ENCODE measurements at regions not wholly inside any gene's neighbourhood (a gene's known extent, or its start where the extent isn't known, plus 50 kb on each side); places are given as distances from the start of the nearest gene placed in this dataset.

GRCh38 chr18:2144811-2145210 lies 426.5 kb downstream of the METTL4 start:
- no peak for TF ChIP-seq CTCF (IDR thresholded peaks at IDR 0.05)
- no peak for TF ChIP-seq POLR2A (IDR thresholded peaks at IDR 0.05)

All from breast epithelium (tissue), 3 donors.